HG02678 (cell line): ENCODE measurements at regions not wholly inside any gene's neighbourhood (a gene's known extent, or its start where the extent isn't known, plus 50 kb on each side); places are given as distances from the start of the nearest gene placed in this dataset.

ENCODE experiments used
- ATAC-seq: cut with Tn5 transposase; IDR thresholded peaks from one replicate; pipeline ENCODE4 v1.9.1; 2021; ENCODE audit warnings: mild to moderate bottlenecking, moderate library complexity; ENCODE audit not compliant: unreplicated experiment

GRCh38 chr18:40926679-40927078 lies 1028.4 kb upstream of the PIK3C3 start:
- ATAC-seq, result no peak

- ATAC-seq, result no peak
These were observed 1029.9 kb upstream of the PIK3C3 start for GRCh38 chr18:40925071-40925541.

DNA sequence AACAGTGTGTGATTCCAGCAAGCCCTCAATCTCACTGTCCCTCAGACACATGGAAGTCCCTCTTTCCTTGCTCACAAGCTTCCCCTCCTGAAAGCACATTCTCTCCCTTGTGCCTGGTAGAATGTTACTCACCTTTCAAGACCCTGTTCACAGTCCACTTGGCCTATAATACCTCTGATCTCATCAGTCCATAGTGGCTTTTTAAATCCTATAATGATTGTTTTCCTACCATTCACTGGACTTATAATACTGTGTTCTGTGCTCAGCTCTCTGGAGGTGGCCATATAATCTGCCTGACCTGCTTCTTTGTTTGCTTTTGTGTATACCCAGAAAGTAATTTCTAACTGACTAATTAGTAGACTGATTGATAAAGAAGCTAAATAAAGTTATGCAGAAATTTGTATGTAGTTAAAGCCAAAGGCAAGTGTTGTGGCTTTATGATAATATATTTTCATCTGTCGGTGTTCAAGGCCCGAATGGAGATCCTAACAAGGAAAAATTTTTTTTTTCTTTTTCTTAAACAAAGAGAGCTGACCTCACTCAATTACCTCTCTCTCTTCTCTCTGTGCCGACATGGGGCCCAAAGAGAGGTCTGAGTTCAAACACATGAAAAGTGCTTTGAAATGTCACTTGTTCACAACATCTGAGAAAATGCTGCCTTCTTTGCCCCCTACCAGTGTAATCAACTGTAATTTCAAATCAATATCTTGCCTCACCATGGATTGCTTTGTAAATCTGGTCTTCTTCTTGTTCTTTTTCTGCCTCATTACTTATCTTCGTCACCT lies 1033.0 kb upstream of the PIK3C3 start:
- ATAC-seq, result no peak

DNA sequence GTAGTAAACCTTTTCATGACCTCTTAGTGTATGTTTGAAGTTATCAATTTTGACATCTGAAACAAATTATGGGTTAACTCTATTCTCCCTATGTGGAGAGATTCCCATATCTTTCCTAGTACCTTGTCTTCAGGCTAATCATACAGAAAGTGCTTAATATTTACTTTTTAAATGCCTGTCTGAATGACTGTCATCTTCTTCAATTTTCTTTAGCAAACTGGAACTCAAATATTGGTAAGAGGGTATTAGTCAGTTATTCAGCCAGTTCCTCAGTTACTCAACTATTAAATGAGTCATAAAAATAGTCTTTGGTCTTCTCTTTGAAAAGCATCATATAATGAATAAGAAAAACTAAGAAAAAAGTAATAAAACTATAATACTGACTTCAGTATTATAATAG lies 1038.0 kb upstream of the PIK3C3 start:
- ATAC-seq, result no peak

DNA sequence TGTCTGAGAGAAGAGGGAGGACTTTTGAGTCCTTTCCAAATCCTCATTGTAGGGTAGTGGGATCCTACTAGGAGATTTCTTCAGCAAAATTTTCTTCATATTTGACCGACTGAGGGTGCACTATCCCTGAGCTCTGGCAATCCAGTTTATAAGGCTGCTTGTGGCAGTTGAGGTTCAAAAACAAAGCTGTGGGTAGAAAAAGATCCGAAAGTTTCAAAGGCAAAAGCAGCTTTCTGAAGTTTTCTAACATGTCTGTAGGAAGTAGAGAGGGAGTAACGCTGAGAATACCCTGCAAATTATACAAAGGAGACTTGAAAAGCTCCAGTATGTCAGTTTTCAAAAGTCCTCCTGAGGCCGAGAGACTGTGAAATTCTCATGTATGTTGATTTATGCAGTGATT lies 1039.3 kb upstream of the PIK3C3 start:
- ATAC-seq, result no peak

- ATAC-seq, result no peak
These were observed 1043.3 kb upstream of the PIK3C3 start for GRCh38 chr18:40911582-40912254.

DNA sequence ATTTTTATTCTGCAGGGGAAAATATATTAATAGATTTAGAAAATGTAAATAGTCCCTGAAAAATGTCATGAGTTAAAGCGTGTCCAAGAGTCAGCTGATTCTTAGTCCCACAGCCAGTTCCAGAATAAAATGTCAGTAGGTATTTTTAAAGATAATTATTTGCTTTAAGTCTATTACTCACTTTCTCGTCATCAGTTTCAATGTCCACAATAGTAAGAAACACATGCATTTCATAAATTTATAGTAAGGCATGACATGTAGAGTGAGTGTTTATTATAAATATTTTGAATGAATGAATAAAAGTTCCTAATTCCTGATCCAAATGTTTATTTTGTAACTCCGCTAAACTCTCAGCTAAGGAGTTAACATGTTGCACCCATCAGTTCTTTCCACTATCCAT lies 1044.0 kb upstream of the PIK3C3 start:
- ATAC-seq, result no peak

GRCh38 chr18:40907842-40908241 lies 1047.2 kb upstream of the PIK3C3 start:
- ATAC-seq, result no peak

- no peak for ATAC-seq
These were observed 1050.7 kb upstream of the PIK3C3 start for GRCh38 chr18:40904295-40904694.

- no peak for ATAC-seq
These were observed 1052.6 kb upstream of the PIK3C3 start for GRCh38 chr18:40902436-40902835.

- ATAC-seq, result no peak
These were observed 1057.2 kb upstream of the PIK3C3 start for GRCh38 chr18:40897884-40898283.

GRCh38 chr18:40883271-40883670 lies 1071.8 kb upstream of the PIK3C3 start:
- ATAC-seq, result no peak

DNA sequence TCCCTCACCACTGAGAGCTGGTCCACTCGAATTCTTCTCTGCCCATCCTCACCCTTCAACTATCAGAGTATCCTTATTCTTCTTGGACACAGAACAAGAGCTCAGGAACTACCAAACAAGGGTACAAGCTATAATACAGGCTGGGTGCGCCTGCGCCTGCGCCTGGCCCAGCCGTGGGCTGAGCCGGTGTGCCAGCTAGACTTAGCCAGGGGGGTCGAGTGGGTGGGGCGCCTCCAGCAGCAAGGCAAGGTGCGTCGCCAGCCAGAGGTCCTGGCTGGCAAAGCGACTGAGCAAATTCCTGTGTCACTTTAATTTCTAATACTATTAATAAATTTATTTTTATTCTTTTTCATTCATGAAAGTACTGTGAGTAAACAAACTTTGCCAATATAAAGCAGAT lies 1072.6 kb upstream of the PIK3C3 start:
- no peak for ATAC-seq

DNA sequence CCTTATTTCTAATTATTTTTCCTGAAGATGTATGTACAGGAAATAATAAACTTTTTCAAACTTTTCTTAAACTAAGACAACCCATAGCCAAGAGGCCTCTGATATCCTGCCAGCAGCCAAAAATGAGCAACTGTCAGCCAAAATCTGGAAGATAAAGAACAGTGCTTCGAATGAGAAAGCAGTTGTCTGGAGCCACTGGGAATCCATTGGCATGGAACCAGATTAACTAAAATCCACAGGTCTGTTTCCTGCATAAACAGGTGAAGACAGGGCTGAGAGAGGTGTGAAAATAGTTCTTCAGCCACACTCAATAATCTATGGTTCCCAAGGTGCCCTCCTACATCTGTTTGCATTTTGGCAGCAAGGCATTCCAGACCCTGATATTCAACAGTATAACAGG lies 1076.7 kb upstream of the PIK3C3 start:
- ATAC-seq, result no peak

GRCh38 chr18:40877096-40877495 lies 1077.9 kb upstream of the PIK3C3 start:
- ATAC-seq, result no peak

- ATAC-seq, result no peak
These were observed 1079.9 kb upstream of the PIK3C3 start for GRCh38 chr18:40875101-40875615.

GRCh38 chr18:40874233-40874632 lies 1080.8 kb upstream of the PIK3C3 start:
- no peak for ATAC-seq

DNA sequence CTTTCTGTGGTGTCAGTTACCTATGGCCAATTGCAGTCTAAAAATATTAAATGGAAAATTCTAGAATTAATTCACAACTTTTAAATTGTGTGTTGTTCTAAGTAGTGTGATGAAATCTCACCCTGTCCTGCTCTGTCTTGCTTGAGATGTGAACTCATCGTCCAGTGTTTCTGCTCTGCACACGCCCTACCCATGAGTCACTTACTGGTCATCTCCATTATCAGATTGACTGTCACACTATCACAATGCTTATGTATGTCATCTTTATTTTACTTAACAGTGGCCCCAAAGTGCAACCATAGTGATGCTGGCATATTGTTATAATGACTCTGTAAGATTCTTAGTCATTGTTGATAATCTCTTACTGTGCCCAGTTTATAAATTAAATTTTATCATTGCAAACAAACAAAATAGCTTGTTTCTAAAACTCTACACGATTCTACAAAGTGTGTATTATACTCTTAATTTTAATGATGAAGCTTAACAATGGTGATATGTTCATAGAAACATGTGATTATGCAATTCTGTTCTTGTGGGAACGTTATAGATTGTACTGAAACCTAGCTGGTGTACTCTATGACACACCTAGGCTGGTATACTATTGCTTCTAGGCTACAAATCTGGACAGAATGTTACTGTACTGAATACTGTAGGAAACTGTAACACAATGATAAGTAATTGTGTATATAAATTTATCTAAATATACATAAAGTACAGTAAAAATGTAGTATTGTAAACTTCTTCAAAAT lies 1086.8 kb upstream of the PIK3C3 start:
- no peak for ATAC-seq

DNA sequence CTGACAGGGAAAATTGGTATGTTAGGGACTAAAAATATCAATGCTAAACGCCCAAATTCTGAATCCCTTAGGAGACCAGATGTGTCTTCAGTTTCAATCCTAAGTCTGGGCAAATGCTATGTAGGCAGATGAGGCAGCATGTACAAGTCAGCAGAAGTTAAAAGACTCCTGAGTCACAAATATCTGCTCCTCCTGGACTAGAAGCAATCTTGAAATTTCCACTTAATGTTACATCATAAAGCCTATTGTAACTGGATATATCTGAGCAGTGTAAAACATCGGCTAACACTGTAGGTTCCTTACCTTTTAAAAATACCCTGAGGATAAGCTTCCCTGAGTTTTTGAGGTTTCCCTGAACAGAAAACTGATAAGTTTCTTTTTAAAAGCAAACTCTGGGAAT lies 1087.6 kb upstream of the PIK3C3 start:
- no peak for ATAC-seq

DNA sequence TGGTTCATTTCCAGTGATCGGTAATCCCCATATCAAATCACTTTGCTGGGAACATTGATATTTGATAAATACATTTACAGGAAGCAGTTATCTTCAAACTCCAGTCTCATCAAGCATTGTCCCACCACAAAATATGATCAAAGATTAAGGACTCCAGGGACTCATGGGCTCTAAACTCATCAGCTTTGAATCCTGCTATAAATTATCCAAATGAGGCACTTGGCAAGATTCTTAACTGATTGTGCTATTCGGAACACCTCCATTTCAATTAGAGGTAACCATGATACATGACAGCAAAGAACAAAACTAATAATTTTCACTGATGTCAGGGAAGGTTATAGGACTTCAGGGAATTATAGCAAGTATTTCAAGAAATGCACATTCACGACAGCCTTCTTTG lies 1088.1 kb upstream of the PIK3C3 start:
- no peak for ATAC-seq

GRCh38 chr18:40866013-40866645 lies 1088.9 kb upstream of the PIK3C3 start:
- ATAC-seq, result no peak
